ENCODE measurements at regions not wholly inside any gene's neighbourhood (a gene's known extent, or its start where the extent isn't known, plus 50 kb on each side); places are given as distances from the start of the nearest gene placed in this dataset.

GRCh38 chr4:131547506-131547981, 1601.5 kb upstream of the PCDH10 start:
- TF ChIP-seq GATA2 (IDR thresholded peaks at IDR 0.05; ENCODE audit: low read depth, low read length) (no peak), GATA3 (IDR thresholded peaks at IDR 0.05; ENCODE audit: low read depth, low read length) (no peak)
